Breast epithelium (tissue), 4 donors: ENCODE measurements at regions not wholly inside any gene's neighbourhood (a gene's known extent, or its start where the extent isn't known, plus 50 kb on each side); places are given as distances from the start of the nearest gene placed in this dataset.
"Not testable (repeated sequence)": the region's sequence is repeated elsewhere in the genome, so short reads cannot be mapped to it uniquely, and the experiment has no call there.

Experiments used
- DNase-seq, 2 donors: peaks; one replicate each; pipeline ENCODE4 v3.0.0-alpha.2; 2019; ENCODE audit warnings: low spot score in 2 of 2
- H3K27ac ChIP-seq, 2 donors: fragments of 200-600 bp; sonication (generic) in 1 of 2; one replicate each; pipeline ENCODE4 v1.5.1; 2016 to 2019; ENCODE audit warnings: mild to moderate bottlenecking in 1 of 2
- H3K27me3 ChIP-seq, 2 donors: fragments of 200-600 bp; sonication (generic) in 1 of 2; one replicate each; pipeline versions ENCODE4 v1.5.1 to v1.6.0; 2017 to 2019; ENCODE audit warnings: control low read depth in 1 of 2, mild to moderate bottlenecking in 1 of 2
- H3K36me3 ChIP-seq: fragments of 200-600 bp; one replicate; pipeline ENCODE4 v1.5.1; 2019
- H3K4me1 ChIP-seq, 2 donors: fragments of 200-600 bp; sonication (generic); one replicate each; pipeline ENCODE4 v1.5.1; 2016 to 2019; ENCODE audit warnings: control low read depth in 1 of 2
- H3K4me3 ChIP-seq, 3 donors: fragments of 200-600 bp; sonication (generic); 1 replicate in 2 of 3; 2 replicates in 1 of 3; pipeline ENCODE4 v1.5.1; 2016 to 2019; ENCODE audit warnings: mild to moderate bottlenecking in 3 of 3, moderate library complexity in 2 of 3
- H3K9me3 ChIP-seq, 2 donors: fragments of 200-600 bp; sonication (generic) in 1 of 2; one replicate each; pipeline ENCODE4 v1.5.1; 2016 to 2019; ENCODE audit warnings: control low read depth in 1 of 2
- CTCF ChIP-seq, 3 donors: fragments of 450-650 bp; IDR thresholded peaks; one replicate each; pipeline ENCODE4 v1.5.1; 2016 to 2017; ENCODE audit warnings: antibody characterized with exemption in 3 of 3, mild to moderate bottlenecking in 3 of 3, moderate library complexity in 3 of 3
- POLR2A ChIP-seq: fragments of 450-650 bp; IDR thresholded peaks from one replicate; pipeline ENCODE4 v1.6.1; 2016; ENCODE audit warnings: antibody characterized with exemption, mild to moderate bottlenecking, moderate library complexity
- POLR2AphosphoS5 ChIP-seq, 3 donors: sonication (generic); formaldehyde crosslinking; IDR thresholded peaks; one replicate each; pipeline ENCODE4 v1.6.1; 2017; ENCODE audit warnings: antibody characterized with exemption in 3 of 3
- intact Hi-C: fragments of 100-400 bp; cut with DNase I; formaldehyde crosslinking; loops from one replicate; pipeline ENCODE4 v1.15.1; 2023; ENCODE audit warnings: low total_unique reads

DNA sequence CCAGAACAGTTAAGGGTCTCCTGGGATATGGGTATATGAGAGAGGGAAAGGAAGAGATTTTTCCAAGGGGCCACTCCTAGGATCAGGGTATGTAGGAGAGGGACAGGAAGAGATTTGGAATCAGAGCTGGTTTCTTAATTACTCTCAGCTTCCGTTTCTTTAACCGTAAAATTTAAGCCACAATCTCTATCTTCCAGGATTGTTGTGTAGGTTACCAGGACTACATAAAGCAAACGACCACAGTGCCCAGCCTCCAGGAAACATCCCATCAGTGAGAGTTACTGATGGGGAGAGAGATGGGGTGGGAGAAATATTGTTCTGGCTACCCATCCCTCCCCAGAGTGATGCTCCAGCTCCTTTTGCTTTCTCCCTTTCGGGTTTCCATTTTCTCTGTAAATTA is 114.6 kb upstream of the THUMPD2 start:
- intact Hi-C loops, result loop anchor here (5.0 kb wide), 1 partner anchor 954 kb away; no protein-coding TSS in a partner anchor
- no peak for TF ChIP-seq POLR2AphosphoS5 (IDR thresholded peaks at IDR 0.05)
- TF ChIP-seq POLR2A, result no peak
- TF ChIP-seq CTCF (IDR thresholded peaks at IDR 0.05), result no peak
- no peak overlapping the region for H3K27ac ChIP-seq
- H3K4me3 ChIP-seq, result no peak overlapping the region
- H3K27me3 ChIP-seq, result no peaks in the 10 kb centered on the region
- no peaks in the 10 kb centered on the region for H3K36me3 ChIP-seq
- H3K4me1 ChIP-seq, result no peaks in the 10 kb centered on the region
- no peak for DNase-seq
- no peaks in the 10 kb centered on the region for H3K9me3 ChIP-seq

DNA sequence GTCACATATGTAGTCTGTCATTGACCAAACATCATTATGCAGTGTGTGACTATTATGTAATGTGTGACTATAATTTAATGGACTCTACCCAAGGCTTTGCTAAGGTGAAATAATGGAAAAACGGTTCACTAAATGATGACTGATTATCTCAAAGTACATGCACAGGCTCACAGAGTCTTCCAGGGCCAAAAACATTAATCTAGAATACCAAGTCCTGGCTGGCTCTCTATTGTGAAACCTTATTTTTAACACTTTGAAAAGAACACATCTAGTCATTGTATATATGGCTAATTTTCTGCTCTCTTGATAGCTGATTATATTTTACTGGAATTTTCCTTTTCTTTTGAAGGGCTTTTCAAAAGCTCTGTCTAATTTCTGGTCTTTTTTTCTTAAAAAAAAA is 102.9 kb upstream of the THUMPD2 start:
- Histone ChIP-seq H3K27me3 (no peaks in the 10 kb centered on the region), H3K4me1 (no peaks in the 10 kb centered on the region), H3K9me3 (no peaks in the 10 kb centered on the region), H3K36me3 (no peaks in the 10 kb centered on the region), H3K27ac (no peak overlapping the region), H3K4me3 (no peak overlapping the region)
- no peak for DNase-seq
- TF ChIP-seq POLR2A (no peak), POLR2AphosphoS5 (IDR thresholded peaks at IDR 0.05) (no peak), CTCF (IDR thresholded peaks at IDR 0.05) (no peak)
- intact Hi-C loops, result no loop called here

DNA sequence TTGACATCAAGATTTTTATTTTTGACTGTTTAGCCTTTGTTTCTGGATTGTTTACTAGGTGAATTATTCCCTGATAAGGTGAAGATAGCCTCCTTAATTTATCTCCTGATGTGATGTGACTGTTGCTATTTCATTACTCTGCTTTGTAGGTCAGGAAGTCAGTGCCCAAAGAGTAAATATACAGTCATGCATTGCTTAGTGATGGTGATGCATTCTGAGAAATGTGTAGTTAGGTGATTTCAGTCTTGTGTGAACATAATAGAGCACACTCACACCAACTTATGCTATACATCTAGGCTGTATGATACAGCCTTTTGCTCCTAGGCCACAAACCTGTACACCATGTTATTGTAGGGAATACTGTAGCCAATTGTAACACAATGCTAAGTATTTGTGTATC is 102.4 kb upstream of the THUMPD2 start:
- Histone ChIP-seq H3K4me3 (no peak overlapping the region), H3K27me3 (no peaks in the 10 kb centered on the region), H3K36me3 (no peaks in the 10 kb centered on the region), H3K27ac (no peak overlapping the region), H3K4me1 (no peaks in the 10 kb centered on the region), H3K9me3 (no peaks in the 10 kb centered on the region)
- no peak for DNase-seq
- TF ChIP-seq POLR2AphosphoS5 (IDR thresholded peaks at IDR 0.05) (no peak), CTCF (IDR thresholded peaks at IDR 0.05) (no peak), POLR2A (no peak)
- intact Hi-C loops, result no loop called here

GRCh38 chr2:39879001-39879400 is 99.9 kb upstream of the THUMPD2 start:
- H3K4me1 ChIP-seq, DNase-seq, H3K9me3 ChIP-seq, H3K27me3 ChIP-seq, H3K36me3 ChIP-seq, H3K4me3 ChIP-seq, H3K27ac ChIP-seq, intact Hi-C loops: not testable (repeated sequence)

DNA sequence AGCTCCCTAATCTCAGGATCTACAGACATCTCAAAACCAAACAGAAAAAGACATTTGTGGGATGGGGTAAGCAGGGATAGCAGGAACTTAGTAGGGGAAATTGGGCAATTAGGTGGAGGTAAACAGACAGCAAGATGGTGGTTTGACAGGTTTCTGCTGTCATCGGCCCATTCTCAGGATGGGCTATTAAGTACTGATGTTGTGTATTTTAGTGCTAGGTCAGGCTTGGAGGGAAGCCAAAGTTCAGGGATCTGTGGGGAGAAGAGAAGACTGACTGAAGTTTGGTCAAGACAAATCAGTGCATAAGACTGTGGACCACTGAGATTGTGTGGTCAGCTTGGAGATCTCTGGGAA is 96.8 kb upstream of the THUMPD2 start:
- H3K9me3 ChIP-seq, result no peaks in the 10 kb centered on the region
- intact Hi-C loops, result no loop called here
- H3K4me3 ChIP-seq, result no peak overlapping the region
- H3K27ac ChIP-seq, result no peak overlapping the region
- no peak for DNase-seq
- no peaks in the 10 kb centered on the region for H3K27me3 ChIP-seq
- no peaks in the 10 kb centered on the region for H3K4me1 ChIP-seq
- TF ChIP-seq CTCF (IDR thresholded peaks at IDR 0.05) (no peak), POLR2AphosphoS5 (IDR thresholded peaks at IDR 0.05) (no peak), POLR2A (no peak)
- H3K36me3 ChIP-seq, result no peaks in the 10 kb centered on the region

DNA sequence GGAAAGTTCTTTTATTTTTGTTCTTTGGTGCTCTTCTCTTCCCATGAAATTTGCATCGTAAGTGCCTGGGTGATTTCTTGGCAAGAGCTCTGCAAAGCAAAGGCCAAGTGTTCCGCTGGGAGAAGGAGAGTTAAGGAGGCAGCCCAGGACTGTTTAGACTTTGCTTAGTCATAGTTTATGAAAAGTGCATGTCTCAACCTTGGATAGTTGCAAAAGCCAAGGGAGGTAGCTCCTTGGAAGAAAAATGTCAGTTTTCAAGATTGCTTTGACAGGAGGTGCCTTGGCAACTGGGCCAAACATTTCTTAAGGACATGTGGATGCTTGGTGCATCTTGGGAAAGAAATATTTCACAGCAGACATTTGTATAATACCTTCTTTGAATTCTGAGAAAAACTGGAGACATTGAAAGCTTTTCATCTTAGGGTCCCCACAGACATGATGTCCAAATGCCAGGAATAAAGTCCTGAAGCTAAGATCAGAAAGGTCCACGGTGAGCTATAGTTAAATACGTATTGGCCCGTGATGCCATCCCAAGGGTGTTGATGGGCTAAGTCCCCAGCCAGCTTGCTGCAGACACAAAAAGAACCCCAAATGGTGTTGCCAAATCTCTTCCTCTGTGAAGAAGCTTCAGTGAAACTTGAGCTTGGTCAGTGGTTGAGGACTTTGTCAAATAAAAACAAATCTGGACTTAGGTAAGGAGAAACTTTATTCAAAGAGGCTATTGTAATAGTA is 96.3 kb upstream of the THUMPD2 start:
- no peaks in the 10 kb centered on the region for H3K9me3 ChIP-seq
- no peaks in the 10 kb centered on the region for H3K27me3 ChIP-seq
- no peak overlapping the region for H3K27ac ChIP-seq
- no peaks in the 10 kb centered on the region for H3K36me3 ChIP-seq
- no peak for TF ChIP-seq POLR2A
- TF ChIP-seq CTCF (IDR thresholded peaks at IDR 0.05), result no peak
- TF ChIP-seq POLR2AphosphoS5 (IDR thresholded peaks at IDR 0.05), result no peak
- DNase-seq, result no peak
- intact Hi-C loops, result no loop called here
- H3K4me3 ChIP-seq, result no peak overlapping the region
- H3K4me1 ChIP-seq, result no peaks in the 10 kb centered on the region
